ENCODE measurements at regions not wholly inside any gene's neighbourhood (a gene's known extent, or its start where the extent isn't known, plus 50 kb on each side); places are given as distances from the start of the nearest gene placed in this dataset.

DNA sequence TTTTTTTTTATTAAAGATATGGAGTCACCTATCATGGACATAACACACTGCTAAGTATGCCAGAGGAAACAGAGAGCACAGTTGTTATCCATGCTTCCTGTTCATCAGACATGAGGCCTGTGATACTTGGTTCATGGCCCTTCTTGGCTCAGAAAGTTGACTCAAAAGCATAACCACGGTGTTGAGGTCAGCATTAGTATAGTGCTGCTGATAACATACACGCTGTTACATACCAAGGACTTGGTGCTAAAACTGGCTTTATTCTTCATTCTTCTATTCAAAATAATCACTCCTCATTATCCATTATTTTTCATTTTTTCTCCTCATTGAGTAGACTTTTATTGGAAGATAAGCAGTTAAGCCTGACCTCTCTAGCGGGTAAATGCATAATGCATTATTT is 464.1 kb downstream of the ADGRL2 start:
- no peaks in the 10 kb centered on the region for H3K4me1 ChIP-seq
- H3K9me3 ChIP-seq = no peaks in the 10 kb centered on the region
- H3K4me3 ChIP-seq = no peak overlapping the region
- no peaks in the 10 kb centered on the region for H3K27me3 ChIP-seq
- no peak for TF ChIP-seq EP300 (IDR thresholded peaks at IDR 0.05)
- TF ChIP-seq, protein P1, sequence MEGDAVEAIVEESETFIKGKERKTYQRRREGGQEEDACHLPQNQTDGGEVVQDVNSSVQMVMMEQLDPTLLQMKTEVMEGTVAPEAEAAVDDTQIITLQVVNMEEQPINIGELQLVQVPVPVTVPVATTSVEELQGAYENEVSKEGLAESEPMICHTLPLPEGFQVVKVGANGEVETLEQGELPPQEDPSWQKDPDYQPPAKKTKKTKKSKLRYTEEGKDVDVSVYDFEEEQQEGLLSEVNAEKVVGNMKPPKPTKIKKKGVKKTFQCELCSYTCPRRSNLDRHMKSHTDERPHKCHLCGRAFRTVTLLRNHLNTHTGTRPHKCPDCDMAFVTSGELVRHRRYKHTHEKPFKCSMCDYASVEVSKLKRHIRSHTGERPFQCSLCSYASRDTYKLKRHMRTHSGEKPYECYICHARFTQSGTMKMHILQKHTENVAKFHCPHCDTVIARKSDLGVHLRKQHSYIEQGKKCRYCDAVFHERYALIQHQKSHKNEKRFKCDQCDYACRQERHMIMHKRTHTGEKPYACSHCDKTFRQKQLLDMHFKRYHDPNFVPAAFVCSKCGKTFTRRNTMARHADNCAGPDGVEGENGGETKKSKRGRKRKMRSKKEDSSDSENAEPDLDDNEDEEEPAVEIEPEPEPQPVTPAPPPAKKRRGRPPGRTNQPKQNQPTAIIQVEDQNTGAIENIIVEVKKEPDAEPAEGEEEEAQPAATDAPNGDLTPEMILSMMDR (IDR thresholded peaks at IDR 0.05) = no peak
- TF ChIP-seq POLR2AphosphoS5 (IDR thresholded peaks at IDR 0.05) = no peak
- no peak for TF ChIP-seq POLR2A (IDR thresholded peaks at IDR 0.05)
- no peaks in the 10 kb centered on the region for H3K36me3 ChIP-seq
- no peak overlapping the region for H3K27ac ChIP-seq
- WGBS, 2 donors = 77 to 86% methylated on average over 3 of the region's 3 CpGs
- DNase-seq = no peak
- ATAC-seq (ENCODE audit: low FRiP score in 2 of 2) = no peak

GRCh38 chr1:82263396-82263795 is 462.7 kb downstream of the ADGRL2 start:
- no peak for TF ChIP-seq POLR2A (IDR thresholded peaks at IDR 0.05)
- DNase-seq (no peak), ATAC-seq (ENCODE audit: low FRiP score in 2 of 2) (no peak)
- Histone ChIP-seq H3K4me3 (no peak overlapping the region), H3K36me3 (no peaks in the 10 kb centered on the region), H3K4me1 (no peaks in the 10 kb centered on the region), H3K27ac (no peak overlapping the region), H3K9me3 (no peaks in the 10 kb centered on the region), H3K27me3 (no peaks in the 10 kb centered on the region)
- WGBS, 2 donors = 85 to 91% methylated on average over 1 of the region's 1 CpG

DNA sequence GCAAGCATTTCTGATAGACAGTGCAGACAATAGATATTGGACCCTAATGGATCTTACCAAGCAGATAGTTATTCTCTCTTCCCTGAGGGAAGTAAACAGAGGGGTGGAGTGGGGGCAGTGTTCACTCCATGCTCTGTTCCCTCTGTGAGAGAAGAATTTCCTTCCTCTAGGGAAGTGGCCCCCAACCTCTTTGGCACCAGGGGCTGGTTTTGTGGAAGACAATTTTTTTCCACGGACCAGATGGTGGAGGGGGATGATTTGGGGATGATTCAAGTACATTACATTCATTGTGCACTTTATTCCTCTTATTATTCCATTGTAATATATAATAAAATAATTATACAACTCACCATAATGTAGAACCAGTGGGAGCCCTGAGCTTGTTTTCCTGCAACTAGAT is 459.9 kb downstream of the ADGRL2 start:
- no peaks in the 10 kb centered on the region for H3K4me1 ChIP-seq
- H3K36me3 ChIP-seq = no peaks in the 10 kb centered on the region
- ATAC-seq (ENCODE audit: low FRiP score in 2 of 2) (no peak), DNase-seq (no peak)
- H3K4me3 ChIP-seq = no peak overlapping the region
- no peak overlapping the region for H3K27ac ChIP-seq
- H3K27me3 ChIP-seq = no peaks in the 10 kb centered on the region
- TF ChIP-seq, protein P1 (IDR thresholded peaks at IDR 0.05) = no peak
- TF ChIP-seq EP300 (IDR thresholded peaks at IDR 0.05) (no peak), POLR2AphosphoS5 (IDR thresholded peaks at IDR 0.05) (no peak), POLR2A (IDR thresholded peaks at IDR 0.05) (no peak)
- H3K9me3 ChIP-seq = no peaks in the 10 kb centered on the region
- WGBS, 2 donors = 38 to 43% methylated on average over 1 of the region's 1 CpG

GRCh38 chr1:82260051-82260450 is 459.3 kb downstream of the ADGRL2 start:
- H3K27me3 ChIP-seq = no peaks in the 10 kb centered on the region
- 52 to 60% methylated on average over 1 of the region's 1 CpG for WGBS, 2 donors

GRCh38 chr1:82258887-82259286 is 458.2 kb downstream of the ADGRL2 start:
- ATAC-seq (ENCODE audit: low FRiP score in 2 of 2) = no peak
- Histone ChIP-seq H3K27ac (no peak overlapping the region), H3K9me3 (no peaks in the 10 kb centered on the region), H3K36me3 (no peaks in the 10 kb centered on the region), H3K4me1 (no peaks in the 10 kb centered on the region), H3K27me3 (no peaks in the 10 kb centered on the region), H3K4me3 (no peak overlapping the region)
- DNase-seq = no peak
- no peak for TF ChIP-seq POLR2A (IDR thresholded peaks at IDR 0.05)
- no peak for TF ChIP-seq POLR2AphosphoS5 (IDR thresholded peaks at IDR 0.05)
- no peak for TF ChIP-seq EP300 (IDR thresholded peaks at IDR 0.05)
- TF ChIP-seq, protein P1 (IDR thresholded peaks at IDR 0.05) = no peak
- WGBS, 2 donors = 89 to 93% methylated on average over 5 of the region's 5 CpGs

More at GRCh38 chr1:82260051-82260450, 459.3 kb downstream of the ADGRL2 start:
- H3K27ac ChIP-seq = no peak overlapping the region
- H3K4me3 ChIP-seq = no peak overlapping the region
- no peak for DNase-seq
- H3K36me3 ChIP-seq = no peaks in the 10 kb centered on the region
- H3K9me3 ChIP-seq = no peaks in the 10 kb centered on the region
- TF ChIP-seq POLR2A (IDR thresholded peaks at IDR 0.05) (no peak), POLR2AphosphoS5 (IDR thresholded peaks at IDR 0.05) (no peak), EP300 (IDR thresholded peaks at IDR 0.05) (no peak)
- TF ChIP-seq, protein P1 (IDR thresholded peaks at IDR 0.05) = no peak
- no peak for ATAC-seq (ENCODE audit: low FRiP score in 2 of 2)
- H3K4me1 ChIP-seq = no peaks in the 10 kb centered on the region

Data from upper lobe of left lung (tissue), 6 donors.